AG04450 (cell line): ENCODE measurements at regions not wholly inside any gene's neighbourhood (a gene's known extent, or its start where the extent isn't known, plus 50 kb on each side); places are given as distances from the start of the nearest gene placed in this dataset.

Source experiments
- CTCF ChIA-PET: fragments of 300-600, 350-600 bp; formaldehyde crosslinking; extraction: SDS; loops from one replicate; lab custom pipeline; 2022; ENCODE audit warnings: antibody characterized with exemption, inconsistent platforms; lab: Charles Lee
- POLR2A ChIA-PET: fragments of 350-600 bp; formaldehyde crosslinking; extraction: SDS; loops from one replicate; lab custom pipeline; 2021; ENCODE audit warnings: antibody characterized with exemption, inconsistent platforms; lab: Yijun Ruan, JAX
- DNase-seq: peaks from one replicate; pipeline ENCODE4 v3.0.0-alpha.2; 2011; ENCODE audit warnings: low read depth, low spot score
- H3K27ac ChIP-seq: one replicate; pipeline ENCODE4 v1.5.1; 2012; ENCODE audit warnings: low read depth, low read length, control low read depth
- H3K27me3 ChIP-seq: one replicate; pipeline ENCODE4 v1.6.0; 2012; ENCODE audit warnings: low read length; ENCODE audit not compliant: control insufficient read depth, insufficient read depth
- H3K4me3 ChIP-seq: 2 replicates; pipeline ENCODE4 v1.5.1; 2011; ENCODE audit warnings: mild to moderate bottlenecking, low read depth, low read length, control low read depth
- H3K9me3 ChIP-seq: 2 replicates; pipeline ENCODE4 v1.5.1; 2012; ENCODE audit warnings: low read length; ENCODE audit not compliant: control insufficient read depth, insufficient read depth
- TF ChIP-seq, protein P1 (sequence below): IDR thresholded peaks from 2 replicates; pipeline ENCODE4 v1.5.1; 2011; ENCODE audit warnings: low read depth, low read length, control low read depth, inconsistent platforms

DNA sequence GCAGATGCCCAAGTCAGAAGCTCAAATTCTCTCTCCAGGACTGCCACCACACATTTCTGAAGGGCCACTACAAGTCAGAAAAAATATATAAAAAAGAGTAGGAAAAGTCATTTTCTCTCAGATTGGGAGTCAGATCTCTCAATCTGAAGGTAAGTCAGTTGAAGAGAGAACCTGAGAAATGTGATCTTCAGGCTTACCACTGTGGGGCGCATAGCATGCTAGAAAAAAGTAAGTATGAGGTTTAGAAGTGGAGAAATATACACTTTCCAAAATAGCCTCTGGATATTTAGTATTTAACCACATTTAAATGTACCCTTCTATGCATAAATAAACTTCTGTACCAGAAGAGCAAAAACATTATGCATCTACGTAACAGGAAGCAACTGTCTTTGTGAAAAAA is 800.7 kb upstream of the CTNND2 start:
- H3K9me3 ChIP-seq, result peaks cover 5% of the 10 kb centered on the region; the same call in 1 of the 2 replicates
- ChIA-PET POLR2A (no interaction called here), CTCF (no interaction called here)
- H3K27ac ChIP-seq, result no peak overlapping the region
- H3K4me3 ChIP-seq, result no peak overlapping the region
- TF ChIP-seq, protein P1, sequence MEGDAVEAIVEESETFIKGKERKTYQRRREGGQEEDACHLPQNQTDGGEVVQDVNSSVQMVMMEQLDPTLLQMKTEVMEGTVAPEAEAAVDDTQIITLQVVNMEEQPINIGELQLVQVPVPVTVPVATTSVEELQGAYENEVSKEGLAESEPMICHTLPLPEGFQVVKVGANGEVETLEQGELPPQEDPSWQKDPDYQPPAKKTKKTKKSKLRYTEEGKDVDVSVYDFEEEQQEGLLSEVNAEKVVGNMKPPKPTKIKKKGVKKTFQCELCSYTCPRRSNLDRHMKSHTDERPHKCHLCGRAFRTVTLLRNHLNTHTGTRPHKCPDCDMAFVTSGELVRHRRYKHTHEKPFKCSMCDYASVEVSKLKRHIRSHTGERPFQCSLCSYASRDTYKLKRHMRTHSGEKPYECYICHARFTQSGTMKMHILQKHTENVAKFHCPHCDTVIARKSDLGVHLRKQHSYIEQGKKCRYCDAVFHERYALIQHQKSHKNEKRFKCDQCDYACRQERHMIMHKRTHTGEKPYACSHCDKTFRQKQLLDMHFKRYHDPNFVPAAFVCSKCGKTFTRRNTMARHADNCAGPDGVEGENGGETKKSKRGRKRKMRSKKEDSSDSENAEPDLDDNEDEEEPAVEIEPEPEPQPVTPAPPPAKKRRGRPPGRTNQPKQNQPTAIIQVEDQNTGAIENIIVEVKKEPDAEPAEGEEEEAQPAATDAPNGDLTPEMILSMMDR, result no peak
- DNase-seq, result no peak
- H3K27me3 ChIP-seq, result no peaks in the 10 kb centered on the region

DNA sequence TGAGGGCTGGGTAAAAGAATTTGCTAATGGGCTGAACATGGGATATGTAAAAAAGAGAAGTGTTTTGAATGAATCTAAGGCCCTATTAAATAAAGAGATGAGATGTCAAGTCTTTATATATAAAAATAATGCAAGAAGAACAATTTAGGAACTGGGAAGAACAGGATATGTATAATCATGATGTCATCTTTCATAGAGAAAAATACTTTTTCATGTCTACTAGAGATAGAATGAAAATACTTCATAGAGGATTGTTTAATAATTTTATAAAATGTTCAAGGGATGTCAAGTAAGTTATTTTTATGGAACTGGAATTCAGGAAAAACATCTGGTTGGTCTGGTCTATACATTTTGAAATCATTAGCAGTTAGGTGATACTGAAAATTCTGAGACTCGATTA is 799.0 kb upstream of the CTNND2 start:
- no peak for DNase-seq
- H3K27me3 ChIP-seq, result no peaks in the 10 kb centered on the region
- TF ChIP-seq, protein P1, result no peak
- ChIA-PET POLR2A (no interaction called here), CTCF (no interaction called here)
- H3K9me3 ChIP-seq, result no peaks in the 10 kb centered on the region
- no peak overlapping the region for H3K4me3 ChIP-seq
- no peak overlapping the region for H3K27ac ChIP-seq

DNA sequence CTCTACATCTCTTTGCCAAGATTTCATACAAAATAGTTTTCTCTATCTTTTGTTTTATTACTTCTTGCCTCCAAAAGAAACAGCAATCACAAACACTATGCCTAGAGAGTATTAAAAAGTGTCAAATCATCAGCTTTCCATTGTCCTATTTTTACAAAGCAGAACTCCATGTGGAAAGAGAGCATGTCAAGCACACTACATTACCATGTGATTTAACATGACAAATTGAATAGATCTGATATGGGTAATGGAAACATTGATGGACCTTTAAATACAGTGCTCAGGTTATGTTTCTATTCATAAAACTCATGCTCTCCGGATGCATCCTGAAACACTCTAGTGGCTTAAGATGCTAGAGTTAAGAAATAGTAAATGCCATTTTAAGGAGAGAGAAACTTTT is 791.4 kb upstream of the CTNND2 start:
- ChIA-PET POLR2A (no interaction called here), CTCF (no interaction called here)
- no peaks in the 10 kb centered on the region for H3K27me3 ChIP-seq
- H3K27ac ChIP-seq, result no peak overlapping the region
- no peaks in the 10 kb centered on the region; the same call in 1 of the 2 replicates for H3K9me3 ChIP-seq
- TF ChIP-seq, protein P1, result no peak
- H3K4me3 ChIP-seq, result no peak overlapping the region
- DNase-seq, result no peak

DNA sequence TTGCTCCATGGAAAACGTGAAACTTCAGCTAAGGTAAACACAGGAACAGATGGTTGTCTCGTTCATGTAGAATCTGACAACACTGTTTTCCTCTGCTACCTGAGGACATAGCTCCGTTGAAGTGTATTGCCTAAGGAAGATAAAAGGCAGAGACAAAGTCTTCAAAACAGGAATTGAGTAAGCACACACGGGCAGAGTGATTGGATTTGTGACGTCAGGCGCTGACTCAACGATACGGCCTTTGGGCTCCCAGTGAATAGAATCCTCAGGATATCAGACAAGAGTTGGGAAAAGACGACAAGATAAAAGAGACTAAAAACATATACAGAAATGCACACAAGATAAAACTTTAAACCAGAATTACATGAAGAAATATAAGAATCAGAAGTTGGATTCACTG is 787.1 kb upstream of the CTNND2 start:
- CTCF ChIA-PET, result no interaction called here
- no peak for DNase-seq
- Histone ChIP-seq H3K4me3 (no peak overlapping the region), H3K27me3 (no peaks in the 10 kb centered on the region), H3K9me3 (no peaks in the 10 kb centered on the region; the same call in 1 of the 2 replicates), H3K27ac (no peak overlapping the region)
- TF ChIP-seq, protein P1, result no peak
- POLR2A ChIA-PET, result no interaction called here

DNA sequence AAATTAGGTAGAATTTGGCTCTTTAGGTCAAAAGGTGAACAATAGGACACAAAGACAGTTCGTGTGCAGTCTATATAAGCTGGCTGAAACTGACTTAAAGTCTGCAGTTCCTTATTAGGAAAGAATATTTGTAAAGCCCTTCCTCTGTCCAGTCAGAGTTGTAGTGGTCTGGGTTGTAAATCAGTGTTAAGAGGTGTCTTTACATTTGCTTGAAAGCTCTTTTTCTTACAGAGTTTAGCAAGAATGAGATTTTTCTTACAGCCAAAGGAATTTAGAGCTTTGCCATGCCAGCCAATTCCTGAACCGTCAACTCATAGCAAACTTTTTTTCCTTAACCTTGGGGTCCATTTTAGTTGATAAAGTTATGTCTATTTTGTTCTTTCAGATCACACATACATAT is 786.1 kb upstream of the CTNND2 start:
- no peak for DNase-seq

More for the DNA sequence above, 786.1 kb upstream of the CTNND2 start:
- ChIA-PET POLR2A (no interaction called here), CTCF (no interaction called here)
- H3K9me3 ChIP-seq, result no peaks in the 10 kb centered on the region; the same call in 1 of the 2 replicates
- TF ChIP-seq, protein P1, result no peak
- no peaks in the 10 kb centered on the region for H3K27me3 ChIP-seq
- H3K4me3 ChIP-seq, result no peak overlapping the region
- no peak overlapping the region for H3K27ac ChIP-seq
